ENCODE measurements at regions not wholly inside any gene's neighbourhood (a gene's known extent, or its start where the extent isn't known, plus 50 kb on each side); places are given as distances from the start of the nearest gene placed in this dataset.

DNA sequence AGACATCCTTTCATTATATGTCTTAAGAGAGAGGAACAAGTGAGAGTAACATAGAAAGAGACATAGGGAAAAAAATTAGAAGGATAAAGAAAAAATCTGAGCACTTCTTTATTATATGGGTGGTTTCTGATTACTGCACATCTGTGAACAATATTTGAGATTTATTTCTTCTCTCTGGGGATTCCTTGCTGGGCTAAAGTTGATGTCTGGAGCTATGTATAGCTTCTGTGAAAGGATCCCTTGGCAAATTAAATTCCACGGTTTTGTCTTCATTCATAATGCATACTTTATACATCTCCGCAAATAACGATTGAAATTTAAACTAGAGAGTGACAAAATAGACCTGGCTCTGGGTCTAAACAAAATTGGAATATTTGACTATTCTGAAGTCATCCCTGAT lies 232.2 kb upstream of the CTBP2 start:
- TF ChIP-seq EZH2phosphoT487 (IDR thresholded peaks at IDR 0.05) (no peak), CTCF (IDR thresholded peaks at IDR 0.05) (no peak), EZH2 (IDR thresholded peaks at IDR 0.05) (no peak)

Data from neural progenitor cell (in vitro differentiated cells).